Testis (tissue), 2 donors: ENCODE measurements at regions not wholly inside any gene's neighbourhood (a gene's known extent, or its start where the extent isn't known, plus 50 kb on each side); places are given as distances from the start of the nearest gene placed in this dataset.

Experiments
- CTCF ChIP-seq, 3 experiments: fragments of 450-650 bp in 2 of 3; fragments of 200-600 bp in 1 of 3; sonication (generic) in 1 of 3; IDR thresholded peaks; one replicate each; pipeline ENCODE4 v1.5.1; 2016 to 2019; ENCODE audit warnings: antibody characterized with exemption in 3 of 3, mild to moderate bottlenecking in 2 of 3, moderate library complexity in 1 of 3
- POLR2A ChIP-seq: fragments of 450-650 bp; IDR thresholded peaks from one replicate; pipeline ENCODE4 v1.6.1; 2017; ENCODE audit warnings: antibody characterized with exemption, mild to moderate bottlenecking, moderate library complexity

DNA sequence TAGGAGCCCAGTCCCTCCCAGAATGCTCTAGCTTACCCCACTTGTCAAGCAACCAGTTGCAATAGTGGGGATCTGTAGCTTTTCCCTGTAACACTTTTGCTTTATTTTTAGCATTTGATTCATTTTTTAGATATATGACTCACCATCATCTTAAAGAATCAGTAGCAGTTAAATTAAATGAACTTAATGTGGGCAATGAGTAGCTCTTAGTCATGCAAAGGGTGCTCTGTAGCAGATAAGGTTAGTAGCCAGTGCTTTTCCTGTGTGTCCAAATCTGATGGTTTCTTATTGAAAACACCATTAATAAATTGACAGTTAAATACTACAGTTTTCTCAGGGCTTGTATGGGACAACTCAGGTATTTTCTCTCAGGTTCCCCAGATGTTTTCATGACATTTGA, 311.8 kb downstream of the RERGL start:
- TF ChIP-seq POLR2A: no peak
- TF ChIP-seq CTCF (IDR thresholded peaks at IDR 0.05): no peak
